Neural progenitor cell (in vitro differentiated cells): ENCODE measurements at regions not wholly inside any gene's neighbourhood (a gene's known extent, or its start where the extent isn't known, plus 50 kb on each side); places are given as distances from the start of the nearest gene placed in this dataset.
A peak's percentile ranks its signal among the peaks of the same experiment; 100 is the strongest.

Experiments used
- DNase-seq: peaks from one replicate; pipeline ENCODE4 v3.0.0-alpha.2; 2016; ENCODE audit warnings: low spot score
- H2AFZ ChIP-seq: fragments of 200-600 bp; sonication (generic); replicated peaks from 2 replicates; pipeline ENCODE4 v1.6.1; 2016; ENCODE audit warnings: antibody characterized with exemption
- H3F3A ChIP-seq: fragments of 200-600 bp; sonication (generic); 2 replicates; pipeline ENCODE4 v1.6.1; 2016; ENCODE audit warnings: antibody characterized with exemption, low read depth
- H3K27ac ChIP-seq: fragments of 200-600 bp; sonication (generic); 2 replicates; pipeline ENCODE4 v1.5.1; 2016; ENCODE audit warnings: mild to moderate bottlenecking
- H3K27me3 ChIP-seq: fragments of 200-600 bp; sonication (generic); 2 replicates; pipeline ENCODE4 v1.6.1; 2016; ENCODE audit warnings: mild to moderate bottlenecking, moderate library complexity
- H3K36me3 ChIP-seq: fragments of 200-600 bp; sonication (generic); 2 replicates; pipeline ENCODE4 v1.5.1; 2016
- H3K4me1 ChIP-seq: fragments of 200-600 bp; sonication (generic); 2 replicates; pipeline ENCODE4 v1.6.1; 2016; ENCODE audit warnings: mixed run types
- H3K4me2 ChIP-seq: fragments of 200-600 bp; sonication (generic); 2 replicates; pipeline ENCODE4 v1.6.1; 2016
- H3K4me3 ChIP-seq: fragments of 200-600 bp; sonication (generic); 2 replicates; pipeline ENCODE4 v1.5.1; 2016
- H3K79me2 ChIP-seq: fragments of 200-600 bp; sonication (generic); 2 replicates; pipeline ENCODE4 v1.6.1; 2016; ENCODE audit warnings: low read depth
- H3K9ac ChIP-seq: fragments of 200-600 bp; sonication (generic); 2 replicates; pipeline ENCODE4 v1.6.1; 2016
- H3K9me3 ChIP-seq: fragments of 200-600 bp; sonication (generic); 2 replicates; pipeline ENCODE4 v1.5.1; 2016; ENCODE audit warnings: low read depth
- H4K20me1 ChIP-seq: fragments of 200-600 bp; sonication (generic); 2 replicates; pipeline ENCODE4 v1.6.1; 2016; ENCODE audit warnings: low read depth
- H3K27ac Mint-ChIP-seq: 3 replicates; pipeline ENCODE4 v1.8.0; 2021; ENCODE audit warnings: mixed read lengths
- H3K27me3 Mint-ChIP-seq: 2 replicates; pipeline ENCODE4 v1.8.0; 2022; ENCODE audit warnings: low read depth, mild to moderate bottlenecking, inconsistent platforms, moderate library complexity, mixed read lengths; ENCODE audit not compliant: insufficient read depth
- H3K36me3 Mint-ChIP-seq: 3 replicates; pipeline ENCODE4 v1.8.0; 2021; ENCODE audit warnings: mixed read lengths
- H3K4me1 Mint-ChIP-seq: 3 replicates; pipeline ENCODE4 v1.8.0; 2021; ENCODE audit warnings: mixed read lengths
- H3K4me3 Mint-ChIP-seq: 3 replicates; pipeline ENCODE4 v1.8.0; 2021; ENCODE audit warnings: mild to moderate bottlenecking, moderate library complexity, mixed read lengths
- H3K9me3 Mint-ChIP-seq: 3 replicates; pipeline ENCODE4 v1.8.0; 2020; ENCODE audit warnings: mixed read lengths
- CTCF ChIP-seq: fragments of 200-600 bp; sonication (generic); IDR thresholded peaks from 2 replicates; pipeline ENCODE4 v1.5.1; 2017; ENCODE audit warnings: antibody characterized with exemption, mild to moderate bottlenecking
- EZH2 ChIP-seq: fragments of 200-600 bp; sonication (generic); IDR thresholded peaks from 2 replicates; pipeline ENCODE4 v1.6.1; 2017; ENCODE audit warnings: antibody characterized with exemption, mild to moderate bottlenecking, moderate library complexity
- EZH2phosphoT487 ChIP-seq: fragments of 200-600 bp; sonication (generic); IDR thresholded peaks from 2 replicates; pipeline ENCODE4 v1.6.1; 2017; ENCODE audit warnings: antibody characterized with exemption

- no peak for DNase-seq
- Histone ChIP-seq H4K20me1 (no peaks in the 10 kb centered on the region), H2AFZ (peak overlapping the region; percentile 38), H3K79me2 (no peaks in the 10 kb centered on the region), H3K9ac (no peak overlapping the region), H3K4me1 (peaks cover 16% of the 10 kb centered on the region), H3K4me2 (peak overlapping the region; percentile 24), H3K9me3 (no peaks in the 10 kb centered on the region), H3K36me3 (no peaks in the 10 kb centered on the region), H3K27me3 (no peaks in the 10 kb centered on the region), H3F3A (no peaks in the 10 kb centered on the region), H3K27ac (no peak overlapping the region), H3K4me3 (no peak overlapping the region)
- Mint-ChIP-seq H3K36me3 (no peaks in the 10 kb centered on the region), H3K27ac (no peak overlapping the region), H3K27me3 (no peaks in the 10 kb centered on the region), H3K9me3 (no peaks in the 10 kb centered on the region), H3K4me3 (no peak overlapping the region), H3K4me1 (peaks cover under 1% of the 10 kb centered on the region)
- TF ChIP-seq CTCF (no peak), EZH2phosphoT487 (no peak), EZH2 (no peak)
Observed at GRCh38 chr5:89447027-89447426, 564.0 kb upstream of the MEF2C start.

GRCh38 chr5:89445106-89445745, 562.2 kb upstream of the MEF2C start:
- H2AFZ ChIP-seq, result no peak overlapping the region

GRCh38 chr5:89444088-89444487, 561.1 kb upstream of the MEF2C start:
- Mint-ChIP-seq H3K27ac (no peak overlapping the region), H3K36me3 (no peaks in the 10 kb centered on the region), H3K9me3 (no peaks in the 10 kb centered on the region), H3K4me1 (no peaks in the 10 kb centered on the region), H3K4me3 (no peak overlapping the region), H3K27me3 (no peaks in the 10 kb centered on the region)
- H3K9me3 ChIP-seq, result no peaks in the 10 kb centered on the region
- no peak overlapping the region for H2AFZ ChIP-seq
- no peaks in the 10 kb centered on the region for H3K79me2 ChIP-seq
- H3K4me2 ChIP-seq, result no peak overlapping the region
- H3K27me3 ChIP-seq, result no peaks in the 10 kb centered on the region
- no peaks in the 10 kb centered on the region for H3F3A ChIP-seq
- H3K27ac ChIP-seq, result no peak overlapping the region
- no peak for TF ChIP-seq CTCF
- no peak for TF ChIP-seq EZH2phosphoT487
- TF ChIP-seq EZH2, result no peak
- no peaks in the 10 kb centered on the region for H4K20me1 ChIP-seq
- no peak overlapping the region for H3K9ac ChIP-seq
- H3K36me3 ChIP-seq, result no peaks in the 10 kb centered on the region
- no peak for DNase-seq
- peaks cover 16% of the 10 kb centered on the region for H3K4me1 ChIP-seq
- no peak overlapping the region for H3K4me3 ChIP-seq

More at GRCh38 chr5:89445106-89445745, 562.2 kb upstream of the MEF2C start:
- DNase-seq, result no peak
- Histone ChIP-seq H3K9me3 (no peaks in the 10 kb centered on the region), H3K27ac (no peak overlapping the region), H3K9ac (no peak overlapping the region), H3K27me3 (no peaks in the 10 kb centered on the region), H3K4me1 (peaks cover 16% of the 10 kb centered on the region), H3K4me2 (no peak overlapping the region), H3K4me3 (no peak overlapping the region), H4K20me1 (no peaks in the 10 kb centered on the region), H3K36me3 (no peaks in the 10 kb centered on the region), H3K79me2 (no peaks in the 10 kb centered on the region), H3F3A (no peaks in the 10 kb centered on the region)
- no peak for TF ChIP-seq EZH2phosphoT487
- H3K27ac Mint-ChIP-seq, result no peak overlapping the region
- H3K4me1 Mint-ChIP-seq, result no peaks in the 10 kb centered on the region
- H3K36me3 Mint-ChIP-seq, result no peaks in the 10 kb centered on the region
- H3K27me3 Mint-ChIP-seq, result no peaks in the 10 kb centered on the region
- H3K4me3 Mint-ChIP-seq, result no peak overlapping the region
- H3K9me3 Mint-ChIP-seq, result no peaks in the 10 kb centered on the region

- no peak overlapping the region for H2AFZ ChIP-seq
- no peaks in the 10 kb centered on the region for H3K4me1 Mint-ChIP-seq
- peak overlapping the region; percentile 15 for H3K27ac Mint-ChIP-seq
Observed at GRCh38 chr5:89443508-89443907, 560.5 kb upstream of the MEF2C start.

More at GRCh38 chr5:89443508-89443907, 560.5 kb upstream of the MEF2C start:
- Histone ChIP-seq H4K20me1 (no peaks in the 10 kb centered on the region), H3K36me3 (no peaks in the 10 kb centered on the region), H3K4me3 (no peak overlapping the region), H3F3A (no peaks in the 10 kb centered on the region), H3K9me3 (no peaks in the 10 kb centered on the region), H3K4me2 (no peak overlapping the region), H3K27me3 (no peaks in the 10 kb centered on the region), H3K9ac (no peak overlapping the region), H3K27ac (no peak overlapping the region), H3K4me1 (peaks cover 16% of the 10 kb centered on the region), H3K79me2 (no peaks in the 10 kb centered on the region)
- H3K36me3 Mint-ChIP-seq, result no peaks in the 10 kb centered on the region
- H3K27me3 Mint-ChIP-seq, result no peaks in the 10 kb centered on the region
- DNase-seq, result no peak
- H3K9me3 Mint-ChIP-seq, result no peaks in the 10 kb centered on the region
- H3K4me3 Mint-ChIP-seq, result no peak overlapping the region
- TF ChIP-seq EZH2phosphoT487 (no peak), CTCF (no peak), EZH2 (no peak)
